ENCODE measurements at regions not wholly inside any gene's neighbourhood (a gene's known extent, or its start where the extent isn't known, plus 50 kb on each side); places are given as distances from the start of the nearest gene placed in this dataset.

DNA sequence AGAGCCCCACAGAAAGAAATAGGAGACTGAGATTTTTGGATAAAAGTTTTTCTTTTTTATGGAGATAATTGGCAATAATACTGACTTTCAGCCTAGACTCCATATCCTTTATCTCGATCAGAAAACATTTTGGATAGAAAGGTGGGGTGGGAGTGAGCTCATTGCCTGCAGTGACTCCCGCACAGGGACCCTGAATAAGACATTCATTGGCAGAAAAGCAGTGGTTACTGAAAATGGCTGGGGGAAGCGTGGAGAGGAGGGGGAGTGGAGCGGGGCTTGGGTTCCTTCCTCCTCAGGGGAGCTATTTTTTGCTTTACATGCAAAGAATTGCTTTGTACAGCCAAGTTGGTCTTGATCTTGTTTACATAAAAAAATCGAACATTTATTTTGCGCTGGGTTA lies 90.4 kb upstream of the BMPER start:
- Histone ChIP-seq H3K4me3 (ENCODE audit: low read length in 3 of 3) (peak overlapping the region in 2 of 3 donors; percentile 27 to 59), H3K9me3 (ENCODE audit: control insufficient read depth in 3 of 3, low read length in 3 of 3) (no peaks in the 10 kb centered on the region), H3K9ac (ENCODE audit: low read depth in 1 of 3, low read length in 3 of 3) (no peak overlapping the region), H3K4me1 (ENCODE audit: control insufficient read depth in 3 of 3, insufficient read depth in 3 of 3, low read length in 3 of 3) (peaks cover 8 to 13% (median 8%) of the 10 kb centered on the region in 3 donors), H3K36me3 (ENCODE audit: control insufficient read depth in 3 of 3, insufficient read depth in 3 of 3, low read length in 3 of 3) (no peaks in the 10 kb centered on the region), H3K27me3 (ENCODE audit: control insufficient read depth in 3 of 3, insufficient read depth in 3 of 3, low read length in 3 of 3) (no peaks in the 10 kb centered on the region), H3K27ac (ENCODE audit: low read depth, low read length) (peak overlapping the region; percentile 49)

GRCh38 chr7:33815336-33815735 lies 90.0 kb upstream of the BMPER start:
- Histone ChIP-seq H3K4me3 (ENCODE audit: low read length in 3 of 3) (peak overlapping the region in 1 of 3 donors; percentile 59), H3K9ac (ENCODE audit: low read depth in 1 of 3, low read length in 3 of 3) (no peak overlapping the region), H3K36me3 (ENCODE audit: control insufficient read depth in 3 of 3, insufficient read depth in 3 of 3, low read length in 3 of 3) (no peaks in the 10 kb centered on the region), H3K27me3 (ENCODE audit: control insufficient read depth in 3 of 3, insufficient read depth in 3 of 3, low read length in 3 of 3) (no peaks in the 10 kb centered on the region), H3K27ac (ENCODE audit: low read depth, low read length) (peak overlapping the region; percentile 49), H3K4me1 (ENCODE audit: control insufficient read depth in 3 of 3, insufficient read depth in 3 of 3, low read length in 3 of 3) (peaks cover 5 to 12% (median 8%) of the 10 kb centered on the region in 3 donors), H3K9me3 (ENCODE audit: control insufficient read depth in 3 of 3, low read length in 3 of 3) (no peaks in the 10 kb centered on the region)

- no peak overlapping the region for H3K4me3 ChIP-seq (ENCODE audit: low read length in 3 of 3)
- no peaks in the 10 kb centered on the region for H3K9me3 ChIP-seq (ENCODE audit: control insufficient read depth in 3 of 3, low read length in 3 of 3)
- H3K9ac ChIP-seq (ENCODE audit: low read depth in 1 of 3, low read length in 3 of 3): no peak overlapping the region
- H3K36me3 ChIP-seq (ENCODE audit: control insufficient read depth in 3 of 3, insufficient read depth in 3 of 3, low read length in 3 of 3): no peaks in the 10 kb centered on the region
- no peaks in the 10 kb centered on the region for H3K27me3 ChIP-seq (ENCODE audit: control insufficient read depth in 3 of 3, insufficient read depth in 3 of 3, low read length in 3 of 3)
- no peak overlapping the region for H3K27ac ChIP-seq (ENCODE audit: low read depth, low read length)
- peaks cover 5 to 12% (median 8%) of the 10 kb centered on the region in 3 donors for H3K4me1 ChIP-seq (ENCODE audit: control insufficient read depth in 3 of 3, insufficient read depth in 3 of 3, low read length in 3 of 3)
Measured at GRCh38 chr7:33816106-33816505, 89.2 kb upstream of the BMPER start.

DNA sequence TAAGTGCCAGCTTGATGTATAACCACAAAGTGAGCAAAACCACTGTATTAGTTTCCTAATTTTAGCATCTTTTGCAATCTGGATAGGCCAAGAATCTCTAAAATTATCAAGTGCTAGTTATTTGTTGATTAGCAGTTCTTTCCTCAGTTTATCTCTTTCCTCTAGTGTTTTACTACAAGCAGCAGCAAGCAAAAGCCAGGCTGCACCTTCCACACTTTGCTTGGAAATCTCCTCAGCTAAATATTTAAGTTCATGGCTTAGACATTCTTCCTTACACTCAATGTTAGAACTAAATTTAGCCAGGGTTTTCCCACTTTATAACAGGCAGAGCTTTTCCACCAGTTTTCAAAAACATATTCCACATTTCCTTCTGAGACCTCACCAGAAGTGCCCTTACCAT lies 85.7 kb upstream of the BMPER start:
- no peak overlapping the region for H3K9ac ChIP-seq (ENCODE audit: low read depth in 1 of 3, low read length in 3 of 3)
- no peaks in the 10 kb centered on the region for H3K27me3 ChIP-seq (ENCODE audit: control insufficient read depth in 3 of 3, insufficient read depth in 3 of 3, low read length in 3 of 3)
- H3K4me3 ChIP-seq (ENCODE audit: low read length in 3 of 3): no peak overlapping the region
- H3K9me3 ChIP-seq (ENCODE audit: control insufficient read depth in 3 of 3, low read length in 3 of 3): no peaks in the 10 kb centered on the region
- H3K4me1 ChIP-seq (ENCODE audit: control insufficient read depth in 3 of 3, insufficient read depth in 3 of 3, low read length in 3 of 3): peaks cover 3 to 6% (median 5%) of the 10 kb centered on the region in 3 donors
- no peaks in the 10 kb centered on the region for H3K36me3 ChIP-seq (ENCODE audit: control insufficient read depth in 3 of 3, insufficient read depth in 3 of 3, low read length in 3 of 3)
- no peak overlapping the region for H3K27ac ChIP-seq (ENCODE audit: low read depth, low read length)

DNA sequence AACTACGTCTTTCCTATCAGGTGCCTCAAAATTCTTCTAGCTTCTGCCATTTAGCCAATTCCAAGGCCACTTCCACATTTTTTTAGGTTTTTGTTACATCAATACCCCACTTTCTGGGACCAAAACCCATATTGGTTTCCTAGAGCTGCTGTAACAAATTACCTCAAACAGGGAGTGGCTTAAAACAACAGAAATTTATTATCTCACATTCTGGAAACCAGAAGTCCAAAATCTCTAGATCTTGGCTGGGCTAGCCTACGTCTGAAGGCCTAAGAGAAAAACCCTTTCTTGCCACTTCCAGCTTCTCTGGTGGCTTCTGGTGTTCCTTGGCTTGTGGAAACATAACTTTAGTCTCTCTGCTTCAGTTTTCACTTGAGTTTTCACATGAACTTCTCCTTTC lies 85.1 kb upstream of the BMPER start:
- Histone ChIP-seq H3K9me3 (ENCODE audit: control insufficient read depth in 3 of 3, low read length in 3 of 3) (no peaks in the 10 kb centered on the region), H3K9ac (ENCODE audit: low read depth in 1 of 3, low read length in 3 of 3) (no peak overlapping the region), H3K27me3 (ENCODE audit: control insufficient read depth in 3 of 3, insufficient read depth in 3 of 3, low read length in 3 of 3) (no peaks in the 10 kb centered on the region), H3K4me3 (ENCODE audit: low read length in 3 of 3) (no peak overlapping the region), H3K27ac (ENCODE audit: low read depth, low read length) (no peak overlapping the region), H3K36me3 (ENCODE audit: control insufficient read depth in 3 of 3, insufficient read depth in 3 of 3, low read length in 3 of 3) (no peaks in the 10 kb centered on the region), H3K4me1 (ENCODE audit: control insufficient read depth in 3 of 3, insufficient read depth in 3 of 3, low read length in 3 of 3) (peaks cover 2 to 5% (median 4%) of the 10 kb centered on the region in 3 donors)

- Histone ChIP-seq H3K27ac (ENCODE audit: low read depth, low read length) (no peak overlapping the region), H3K36me3 (ENCODE audit: control insufficient read depth in 3 of 3, insufficient read depth in 3 of 3, low read length in 3 of 3) (no peaks in the 10 kb centered on the region), H3K27me3 (ENCODE audit: control insufficient read depth in 3 of 3, insufficient read depth in 3 of 3, low read length in 3 of 3) (no peaks in the 10 kb centered on the region), H3K9me3 (ENCODE audit: control insufficient read depth in 3 of 3, low read length in 3 of 3) (no peaks in the 10 kb centered on the region), H3K4me1 (ENCODE audit: control insufficient read depth in 3 of 3, insufficient read depth in 3 of 3, low read length in 3 of 3) (no peaks in the 10 kb centered on the region), H3K9ac (ENCODE audit: low read depth in 1 of 3, low read length in 3 of 3) (no peak overlapping the region), H3K4me3 (ENCODE audit: low read length in 3 of 3) (no peak overlapping the region)
Measured at GRCh38 chr7:33821970-33822369, 83.4 kb upstream of the BMPER start.

- Histone ChIP-seq H3K9me3 (ENCODE audit: control insufficient read depth in 3 of 3, low read length in 3 of 3) (no peaks in the 10 kb centered on the region), H3K9ac (ENCODE audit: low read depth in 1 of 3, low read length in 3 of 3) (no peak overlapping the region), H3K4me1 (ENCODE audit: control insufficient read depth in 3 of 3, insufficient read depth in 3 of 3, low read length in 3 of 3) (no peaks in the 10 kb centered on the region), H3K36me3 (ENCODE audit: control insufficient read depth in 3 of 3, insufficient read depth in 3 of 3, low read length in 3 of 3) (no peaks in the 10 kb centered on the region), H3K4me3 (ENCODE audit: low read length in 3 of 3) (no peak overlapping the region), H3K27ac (ENCODE audit: low read depth, low read length) (no peak overlapping the region), H3K27me3 (ENCODE audit: control insufficient read depth in 3 of 3, insufficient read depth in 3 of 3, low read length in 3 of 3) (no peaks in the 10 kb centered on the region)
Measured at GRCh38 chr7:33823913-33824312, 81.4 kb upstream of the BMPER start.

DNA sequence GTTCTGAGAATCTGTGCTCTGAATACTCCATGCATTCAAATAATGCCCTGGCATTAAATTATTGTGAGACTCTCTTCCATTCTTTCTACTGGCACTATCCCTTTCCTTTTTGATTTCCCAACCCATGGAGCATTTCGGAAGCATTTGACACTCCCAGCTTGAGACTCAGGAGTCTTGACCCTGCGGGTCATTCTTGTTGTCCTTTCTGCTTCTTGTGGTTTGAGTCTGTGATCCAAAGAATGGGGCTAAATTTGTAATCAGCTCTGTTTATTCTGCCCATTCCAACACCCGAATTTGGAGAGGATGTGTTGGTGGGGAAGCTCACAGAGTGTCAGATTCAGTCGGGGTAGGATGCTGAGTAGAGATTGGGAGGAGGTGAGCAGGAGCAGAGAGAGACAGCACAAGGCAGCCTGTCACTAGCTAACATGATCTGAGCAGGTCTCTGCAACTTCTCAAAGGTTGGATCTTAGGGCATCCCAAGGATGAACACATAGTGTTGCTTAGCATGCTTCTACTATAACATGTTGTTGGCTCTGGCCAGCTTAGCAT lies 80.4 kb upstream of the BMPER start:
- Histone ChIP-seq H3K27ac (ENCODE audit: low read depth, low read length) (no peak overlapping the region), H3K36me3 (ENCODE audit: control insufficient read depth in 3 of 3, insufficient read depth in 3 of 3, low read length in 3 of 3) (no peaks in the 10 kb centered on the region), H3K27me3 (ENCODE audit: control insufficient read depth in 3 of 3, insufficient read depth in 3 of 3, low read length in 3 of 3) (no peaks in the 10 kb centered on the region), H3K4me1 (ENCODE audit: control insufficient read depth in 3 of 3, insufficient read depth in 3 of 3, low read length in 3 of 3) (no peaks in the 10 kb centered on the region), H3K9me3 (ENCODE audit: control insufficient read depth in 3 of 3, low read length in 3 of 3) (no peaks in the 10 kb centered on the region), H3K9ac (ENCODE audit: low read depth in 1 of 3, low read length in 3 of 3) (no peak overlapping the region), H3K4me3 (ENCODE audit: low read length in 3 of 3) (no peak overlapping the region)

- Histone ChIP-seq H3K27me3 (ENCODE audit: control insufficient read depth in 3 of 3, insufficient read depth in 3 of 3, low read length in 3 of 3) (no peaks in the 10 kb centered on the region), H3K36me3 (ENCODE audit: control insufficient read depth in 3 of 3, insufficient read depth in 3 of 3, low read length in 3 of 3) (no peaks in the 10 kb centered on the region), H3K27ac (ENCODE audit: low read depth, low read length) (no peak overlapping the region), H3K4me1 (ENCODE audit: control insufficient read depth in 3 of 3, insufficient read depth in 3 of 3, low read length in 3 of 3) (no peaks in the 10 kb centered on the region), H3K9ac (ENCODE audit: low read depth in 1 of 3, low read length in 3 of 3) (no peak overlapping the region), H3K4me3 (ENCODE audit: low read length in 3 of 3) (no peak overlapping the region), H3K9me3 (ENCODE audit: control insufficient read depth in 3 of 3, low read length in 3 of 3) (no peaks in the 10 kb centered on the region)
Measured at GRCh38 chr7:33825644-33826043, 79.7 kb upstream of the BMPER start.

DNA sequence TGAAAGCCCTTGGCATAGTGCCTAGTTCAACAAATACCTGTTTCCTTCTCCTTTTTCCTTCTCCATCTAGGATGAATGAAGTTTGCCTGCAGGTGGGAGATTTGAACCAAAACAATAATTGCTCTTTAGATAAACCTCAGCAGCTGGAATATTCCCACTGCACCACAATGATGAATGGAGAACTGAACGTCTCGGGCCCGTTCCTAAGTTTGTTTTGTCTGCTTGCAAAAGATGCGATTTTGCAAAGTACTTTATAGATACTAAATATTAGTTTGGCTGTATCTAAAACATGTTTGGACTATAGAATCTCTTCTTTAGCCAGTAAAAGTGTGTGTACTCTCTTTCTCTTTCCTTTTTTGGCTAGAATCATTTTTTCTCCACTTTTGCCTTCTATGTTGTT lies 75.8 kb upstream of the BMPER start:
- no peak overlapping the region for H3K4me3 ChIP-seq (ENCODE audit: low read length in 3 of 3)
- H3K27ac ChIP-seq (ENCODE audit: low read depth, low read length): no peak overlapping the region
- H3K9ac ChIP-seq (ENCODE audit: low read depth in 1 of 3, low read length in 3 of 3): no peak overlapping the region
- no peaks in the 10 kb centered on the region for H3K27me3 ChIP-seq (ENCODE audit: control insufficient read depth in 3 of 3, insufficient read depth in 3 of 3, low read length in 3 of 3)
- H3K4me1 ChIP-seq (ENCODE audit: control insufficient read depth in 3 of 3, insufficient read depth in 3 of 3, low read length in 3 of 3): peaks cover 11 to 16% (median 15%) of the 10 kb centered on the region in 3 donors
- H3K36me3 ChIP-seq (ENCODE audit: control insufficient read depth in 3 of 3, insufficient read depth in 3 of 3, low read length in 3 of 3): no peaks in the 10 kb centered on the region
- H3K9me3 ChIP-seq (ENCODE audit: control insufficient read depth in 3 of 3, low read length in 3 of 3): no peaks in the 10 kb centered on the region

Measured in skeletal muscle tissue (tissue), 3 donors.